ENCODE measurements at regions not wholly inside any gene's neighbourhood (a gene's known extent, or its start where the extent isn't known, plus 50 kb on each side); places are given as distances from the start of the nearest gene placed in this dataset.
A peak's percentile ranks its signal among the peaks of the same experiment; 100 is the strongest.
"Not testable (repeated sequence)": the region's sequence is repeated elsewhere in the genome, so short reads cannot be mapped to it uniquely, and the experiment has no call there.

- TF ChIP-seq Cebpa-rat (IDR thresholded peaks at IDR 0.05): no peak
- no peaks in the 10 kb centered on the region for H3K9me3 ChIP-seq
These were observed 68.1 kb upstream of the WDR11 start for GRCh38 chr10:120783098-120783497.

DNA sequence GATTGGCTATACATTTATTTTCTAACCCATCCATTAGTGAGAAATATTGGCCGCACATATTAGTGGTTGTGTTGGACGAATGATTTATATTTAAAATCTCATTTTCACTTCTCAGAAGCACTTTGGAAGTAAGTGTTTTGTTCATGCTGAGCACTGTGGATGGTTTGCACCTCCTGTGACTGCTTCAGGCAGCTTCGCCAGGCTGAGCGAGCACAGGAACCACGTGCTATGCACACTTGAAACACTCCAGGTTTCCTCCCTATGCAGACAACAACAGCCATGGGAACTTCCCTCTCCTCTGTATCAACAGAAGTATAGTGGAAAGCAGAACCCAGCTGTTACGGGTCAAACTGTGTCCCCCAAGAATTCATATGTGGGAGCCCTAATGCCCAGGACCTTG lies 67.3 kb upstream of the WDR11 start:
- H4K20me1 ChIP-seq: no peaks in the 10 kb centered on the region
- no peaks in the 10 kb centered on the region for H3K27me3 ChIP-seq
- H3K9ac ChIP-seq: no peak overlapping the region
- no peak overlapping the region for H3K4me2 ChIP-seq
- no peaks in the 10 kb centered on the region for H3K9me3 ChIP-seq
- H3K27ac ChIP-seq: no peak overlapping the region
- no peaks in the 10 kb centered on the region for H3K4me1 ChIP-seq
- TF ChIP-seq Cebpa-rat (IDR thresholded peaks at IDR 0.05): no peak
- no peak overlapping the region for H3K4me3 ChIP-seq
- no peaks in the 10 kb centered on the region for H3K36me3 ChIP-seq

More at GRCh38 chr10:120783098-120783497, 68.1 kb upstream of the WDR11 start:
- Histone ChIP-seq H3K9ac (no peak overlapping the region), H3K27me3 (no peaks in the 10 kb centered on the region), H3K4me3 (no peak overlapping the region), H3K4me2 (no peak overlapping the region), H3K4me1 (no peaks in the 10 kb centered on the region), H3K27ac (no peak overlapping the region), H3K36me3 (no peaks in the 10 kb centered on the region), H4K20me1 (no peaks in the 10 kb centered on the region)

- H3K4me3 ChIP-seq: no peak overlapping the region
- H3K9me3 ChIP-seq: no peaks in the 10 kb centered on the region
- H4K20me1 ChIP-seq: no peaks in the 10 kb centered on the region
- H3K36me3 ChIP-seq: no peaks in the 10 kb centered on the region
- no peak overlapping the region for H3K4me2 ChIP-seq
- H3K27me3 ChIP-seq: no peaks in the 10 kb centered on the region
- no peak overlapping the region for H3K9ac ChIP-seq
- TF ChIP-seq Cebpa-rat (IDR thresholded peaks at IDR 0.05): no peak
- H3K27ac ChIP-seq: no peak overlapping the region
- H3K4me1 ChIP-seq: peaks cover 12% of the 10 kb centered on the region
These were observed 62.4 kb upstream of the WDR11 start for GRCh38 chr10:120788771-120789170.

- Histone ChIP-seq H3K9me3 (no peaks in the 10 kb centered on the region), H3K9ac (no peak overlapping the region), H3K4me2 (peak overlapping the region; percentile 24; the same call in 1 of the 2 replicates), H3K36me3 (no peaks in the 10 kb centered on the region), H4K20me1 (no peaks in the 10 kb centered on the region), H3K27me3 (no peaks in the 10 kb centered on the region), H3K27ac (no peak overlapping the region), H3K4me3 (no peak overlapping the region), H3K4me1 (peaks cover 19% of the 10 kb centered on the region)
- no peak for TF ChIP-seq Cebpa-rat (IDR thresholded peaks at IDR 0.05)
These were observed 61.6 kb upstream of the WDR11 start for GRCh38 chr10:120789303-120790203.

- no peaks in the 10 kb centered on the region for H3K9me3 ChIP-seq
- no peaks in the 10 kb centered on the region for H3K27me3 ChIP-seq
- H4K20me1 ChIP-seq: no peaks in the 10 kb centered on the region
- H3K4me1 ChIP-seq: peaks cover 20% of the 10 kb centered on the region
- H3K27ac ChIP-seq: no peak overlapping the region
- no peaks in the 10 kb centered on the region for H3K36me3 ChIP-seq
- no peak overlapping the region for H3K9ac ChIP-seq
- H3K4me2 ChIP-seq: no peak overlapping the region
- no peak overlapping the region for H3K4me3 ChIP-seq
- TF ChIP-seq Cebpa-rat (IDR thresholded peaks at IDR 0.05): no peak
These were observed 59.8 kb upstream of the WDR11 start for GRCh38 chr10:120791316-120791715.

DNA sequence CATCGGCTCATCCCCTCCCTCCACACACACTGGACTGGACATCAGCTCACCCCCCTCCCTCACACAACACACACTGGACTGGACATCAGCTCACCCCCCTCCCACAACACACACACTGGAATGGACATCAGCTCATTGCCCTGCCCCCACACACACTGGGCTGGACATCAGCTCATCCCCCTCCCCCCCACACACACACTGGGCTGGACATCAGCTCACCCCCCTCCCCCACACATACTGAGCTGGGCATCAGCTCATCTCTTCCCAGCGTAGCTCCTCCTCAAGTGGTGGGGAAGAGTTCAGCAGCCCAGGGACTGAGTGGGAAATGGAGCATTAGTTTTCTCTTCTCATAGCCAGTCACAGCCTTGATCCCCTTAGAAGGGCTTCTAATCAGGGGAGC lies 58.1 kb upstream of the WDR11 start:
- Histone ChIP-seq H3K9me3 (peaks cover 4% of the 10 kb centered on the region; the same call in 1 of the 2 replicates), H3K27me3 (no peaks in the 10 kb centered on the region), H3K27ac (no peak overlapping the region), H3K4me1 (peaks cover 20% of the 10 kb centered on the region), H3K9ac (no peak overlapping the region), H3K4me3 (no peak overlapping the region), H3K36me3 (no peaks in the 10 kb centered on the region), H3K4me2 (no peak overlapping the region), H4K20me1 (no peaks in the 10 kb centered on the region)
- no peak for TF ChIP-seq Cebpa-rat (IDR thresholded peaks at IDR 0.05)

- Histone ChIP-seq H3K4me3 (no peak overlapping the region), H3K4me1 (peaks cover 20% of the 10 kb centered on the region), H3K9me3 (peaks cover 10% of the 10 kb centered on the region; the same call in 1 of the 2 replicates), H3K4me2 (peak overlapping the region; percentile 50), H3K27me3 (no peaks in the 10 kb centered on the region), H3K36me3 (no peaks in the 10 kb centered on the region), H3K27ac (no peak overlapping the region), H4K20me1 (no peaks in the 10 kb centered on the region), H3K9ac (no peak overlapping the region)
- TF ChIP-seq Cebpa-rat (IDR thresholded peaks at IDR 0.05): no peak
These were observed 56.8 kb upstream of the WDR11 start for GRCh38 chr10:120794390-120794789.

DNA sequence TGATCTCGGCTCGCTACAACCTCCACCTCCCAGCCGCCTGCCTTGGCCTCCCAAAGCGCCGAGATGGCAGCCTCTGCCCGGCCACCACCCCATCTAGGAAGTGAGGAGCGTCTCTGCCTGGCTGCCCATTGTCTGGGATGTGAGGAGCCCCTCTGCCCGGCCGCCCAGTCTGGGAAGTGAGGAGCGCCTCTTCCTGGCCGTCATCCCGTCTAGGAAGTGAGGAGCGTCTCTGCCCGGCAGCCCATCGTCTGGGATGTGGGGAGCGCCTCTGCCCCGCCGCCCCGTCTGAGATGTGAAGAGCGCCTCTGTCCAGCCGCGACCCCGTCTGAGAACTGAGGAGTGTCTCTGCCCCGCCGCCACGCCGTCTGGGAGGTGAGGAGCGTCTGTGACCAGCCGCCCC lies 52.9 kb upstream of the WDR11 start:
- not testable (repeated sequence) for H3K36me3 ChIP-seq, H3K4me2 ChIP-seq, H3K9me3 ChIP-seq, H3K27ac ChIP-seq, H3K4me3 ChIP-seq, H4K20me1 ChIP-seq, H3K9ac ChIP-seq, H3K27me3 ChIP-seq, H3K4me1 ChIP-seq

DNA sequence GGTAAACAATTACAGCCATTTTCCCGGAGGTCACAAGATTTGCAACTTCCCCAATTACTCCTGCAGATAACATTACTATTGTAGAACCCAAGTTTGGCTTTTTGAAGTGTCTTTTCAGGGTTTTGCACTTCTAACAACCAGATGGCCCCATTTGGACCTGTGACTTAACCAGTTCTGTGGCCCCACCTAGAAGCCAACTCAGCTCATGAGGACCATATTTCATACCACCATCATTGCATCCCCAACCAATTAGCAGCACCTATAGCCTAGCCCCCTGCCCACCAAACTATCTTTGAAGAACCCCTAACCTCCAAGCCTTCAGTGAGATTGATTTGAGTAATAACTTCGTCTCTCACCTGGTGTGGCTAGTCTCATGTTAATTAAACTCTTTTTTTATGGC lies 51.3 kb upstream of the WDR11 start:
- no peaks in the 10 kb centered on the region for H3K36me3 ChIP-seq
- H4K20me1 ChIP-seq: no peaks in the 10 kb centered on the region
- no peaks in the 10 kb centered on the region for H3K27me3 ChIP-seq
- H3K27ac ChIP-seq: no peak overlapping the region
- TF ChIP-seq Cebpa-rat (IDR thresholded peaks at IDR 0.05): no peak
- no peak overlapping the region for H3K4me3 ChIP-seq
- H3K9ac ChIP-seq: no peak overlapping the region
- peaks cover 10% of the 10 kb centered on the region; the same call in 1 of the 2 replicates for H3K9me3 ChIP-seq
- H3K4me1 ChIP-seq: no peaks in the 10 kb centered on the region
- H3K4me2 ChIP-seq: no peak overlapping the region

GRCh38 chr10:120800528-120801323 lies 50.4 kb upstream of the WDR11 start:
- H3K4me1 ChIP-seq: no peaks in the 10 kb centered on the region
- H3K27ac ChIP-seq: no peak overlapping the region

More at GRCh38 chr10:120800528-120801323, 50.4 kb upstream of the WDR11 start:
- H3K4me2 ChIP-seq: no peak overlapping the region
- no peak overlapping the region for H3K9ac ChIP-seq
- peaks cover 10% of the 10 kb centered on the region; the same call in 1 of the 2 replicates for H3K9me3 ChIP-seq
- no peak for TF ChIP-seq Cebpa-rat (IDR thresholded peaks at IDR 0.05)
- H4K20me1 ChIP-seq: no peaks in the 10 kb centered on the region
- H3K27me3 ChIP-seq: no peaks in the 10 kb centered on the region
- no peak overlapping the region for H3K4me3 ChIP-seq
- no peaks in the 10 kb centered on the region for H3K36me3 ChIP-seq

Measured in BLaER1 (cell line).